IMR-90 (cell line): ENCODE measurements at regions not wholly inside any gene's neighbourhood (a gene's known extent, or its start where the extent isn't known, plus 50 kb on each side); places are given as distances from the start of the nearest gene placed in this dataset.

Experiments
- ATAC-seq: fragments of 200-7000 bp; cut with Tn5 transposase; 2 replicates; pipeline ENCODE4 v1.9.1; 2020; ENCODE audit warnings: low read depth, mild to moderate bottlenecking, moderate library complexity
- BruUV-seq: library from RNA; stranded (reverse); fragments of 400-500 nt; replicated peaks from 2 replicates; lab custom pipeline; 2021; lab: Mats Ljungman, UMichigan
- CTCF ChIA-PET: fragments of 300-600 bp; formaldehyde crosslinking; extraction: SDS; loops from one replicate; lab custom pipeline; 2021; ENCODE audit warnings: antibody characterized with exemption; lab: Yijun Ruan, JAX
- POLR2A ChIA-PET: fragments of 300-600 bp; sonication (Branson Sonifier 250); formaldehyde crosslinking; loops from one replicate; lab custom pipeline; 2022; ENCODE audit warnings: antibody characterized with exemption; ENCODE audit not compliant: unreplicated experiment; lab: Charles Lee
- DNase-seq: peaks from one replicate; pipeline ENCODE4 v3.0.0; 2013
- H2AFZ ChIP-seq: replicated peaks from 2 replicates; pipeline ENCODE3; 2013; ENCODE audit warnings: low read length, mild to moderate bottlenecking; ENCODE audit not compliant: poor library complexity
- H2AK5ac ChIP-seq: 2 replicates; pipeline ENCODE4 v1.6.1; 2013; ENCODE audit warnings: low read depth, low read length, inconsistent platforms
- H2AK9ac ChIP-seq: replicated peaks from 2 replicates; pipeline ENCODE3; 2013; ENCODE audit warnings: mild to moderate bottlenecking, low read depth, low read length, moderate library complexity; ENCODE audit not compliant: poor library complexity
- H2BK120ac ChIP-seq: 2 replicates; pipeline ENCODE4 v1.6.1; 2013; ENCODE audit warnings: low read depth, low read length, inconsistent platforms
- H2BK15ac ChIP-seq: 3 replicates; pipeline ENCODE4 v1.6.1; 2013; ENCODE audit warnings: low read depth, low read length, inconsistent platforms
- H2BK20ac ChIP-seq: 2 replicates; pipeline ENCODE4 v1.6.1; 2013; ENCODE audit warnings: low read depth, mild to moderate bottlenecking, inconsistent platforms, low read length, moderate library complexity
- H2BK5ac ChIP-seq: 2 replicates; pipeline ENCODE4 v1.6.1; 2013; ENCODE audit warnings: mild to moderate bottlenecking, low read depth, low read length, inconsistent platforms; ENCODE audit not compliant: poor library complexity, severe bottlenecking
- H3K14ac ChIP-seq: replicated peaks from 2 replicates; pipeline ENCODE4 v1.6.1; 2013; ENCODE audit warnings: low read depth, low read length, inconsistent platforms
- H3K18ac ChIP-seq: 2 replicates; pipeline ENCODE4 v1.6.1; 2013; ENCODE audit warnings: low read depth, low read length, control low read depth
- H3K23ac ChIP-seq: 2 replicates; pipeline ENCODE4 v1.6.1; 2013; ENCODE audit warnings: low read depth, low read length, inconsistent platforms
- H3K27ac ChIP-seq: 2 replicates; pipeline ENCODE4 v1.5.1; 2013; ENCODE audit warnings: mild to moderate bottlenecking, control low read depth, low read length; ENCODE audit not compliant: insufficient read depth
- H3K27me3 ChIP-seq: 2 replicates; pipeline ENCODE4 v1.6.1; 2013; ENCODE audit warnings: low read length; ENCODE audit not compliant: control insufficient read depth, insufficient read depth
- H3K36me3 ChIP-seq: 2 replicates; pipeline ENCODE4 v1.6.1; 2013; ENCODE audit warnings: low read length, mixed read lengths; ENCODE audit not compliant: control insufficient read depth, insufficient read depth
- H3K4ac ChIP-seq: 2 replicates; pipeline ENCODE4 v1.6.1; 2013; ENCODE audit warnings: low read depth, low read length, inconsistent platforms
- H3K4me1 ChIP-seq: 2 replicates; pipeline ENCODE4 v1.6.1; 2013; ENCODE audit warnings: low read length, mixed read lengths; ENCODE audit not compliant: control insufficient read depth, insufficient read depth
- H3K4me2 ChIP-seq: 2 replicates; pipeline ENCODE4 v1.6.1; 2013; ENCODE audit warnings: low read depth, mild to moderate bottlenecking, control low read depth, low read length, moderate library complexity
- H3K4me3 ChIP-seq: 2 replicates; pipeline ENCODE4 v1.5.1; 2013; ENCODE audit warnings: low read depth, mild to moderate bottlenecking, control low read depth, low read length, moderate library complexity; ENCODE audit not compliant: insufficient read depth
- H3K56ac ChIP-seq: 2 replicates; pipeline ENCODE4 v1.6.1; 2013; ENCODE audit warnings: low read length, inconsistent platforms; ENCODE audit not compliant: insufficient read depth; ENCODE audit errors: extremely low read depth
- H3K79me1 ChIP-seq, 2 experiments: 2 replicates each; pipeline ENCODE4 v1.6.1; 2013; ENCODE audit warnings: low read length in 2 of 2, inconsistent platforms in 1 of 2, low read depth in 1 of 2
- H3K9ac ChIP-seq: 2 replicates; pipeline ENCODE4 v1.6.1; 2013; ENCODE audit warnings: low read depth, low read length, control low read depth
- H3K9me1 ChIP-seq: 2 replicates; pipeline ENCODE4 v1.6.1; 2013; ENCODE audit warnings: low read length, inconsistent platforms; ENCODE audit not compliant: insufficient read depth
- H3K9me3 ChIP-seq: 2 replicates; pipeline ENCODE4 v1.6.1; 2013; ENCODE audit warnings: low read length; ENCODE audit not compliant: control insufficient read depth, insufficient read depth
- H4K20me1 ChIP-seq: 2 replicates; pipeline ENCODE4 v1.6.1; 2013; ENCODE audit warnings: low read length, inconsistent platforms; ENCODE audit not compliant: insufficient read depth
- H4K5ac ChIP-seq: 2 replicates; pipeline ENCODE4 v1.6.1; 2013; ENCODE audit warnings: mild to moderate bottlenecking, low read depth, low read length, control low read depth
- H4K8ac ChIP-seq, 2 experiments: 2 replicates each; pipeline ENCODE4 v1.6.1; 2013; ENCODE audit warnings: low read depth in 2 of 2, low read length in 2 of 2, control low read depth in 1 of 2, inconsistent platforms in 1 of 2
- H4K91ac ChIP-seq: 2 replicates; pipeline ENCODE4 v1.6.1; 2013; ENCODE audit warnings: low read depth, low read length, inconsistent platforms; ENCODE audit not compliant: insufficient read depth
- CHD1 ChIP-seq: IDR thresholded peaks from 2 replicates; pipeline ENCODE4 v1.6.1; 2012; ENCODE audit warnings: low read depth, low read length, improper control_type of control experiment
- CTCF ChIP-seq: conservative IDR thresholded peaks from 2 replicates; pipeline ENCODE4 v1.5.1; 2012; ENCODE audit warnings: mild to moderate bottlenecking, low read depth, low read length, improper control_type of control experiment
- NFE2L2 ChIP-seq: fragments of 150-350 bp; IDR thresholded peaks from 2 replicates; pipeline ENCODE4 v1.6.1; 2016; ENCODE audit warnings: low read depth, mild to moderate bottlenecking, low read length
- RCOR1 ChIP-seq: IDR thresholded peaks from 2 replicates; pipeline ENCODE4 v1.6.1; 2012; ENCODE audit warnings: mild to moderate bottlenecking, low read length, improper control_type of control experiment; ENCODE audit not compliant: insufficient replicate concordance
- RFX5 ChIP-seq: IDR thresholded peaks from 2 replicates; pipeline ENCODE4 v1.8.0; 2012; ENCODE audit warnings: low read depth, mild to moderate bottlenecking, low read length, moderate library complexity
- WGBS, 2 experiments: methylation state at CpG; one replicate each; pipeline versions ENCODE4 v1.1.5 to v1.1.7; 2013; ENCODE audit warnings: missing lambda C conversion rate in 2 of 2; ENCODE audit not compliant: insufficient read length in 1 of 2; ENCODE audit errors: extremely low coverage in 2 of 2; 5-methylcytosine and 5-hydroxymethylcytosine counted together
- dilution Hi-C: fragments of 300-500 bp; cut with HindIII; formaldehyde crosslinking; loops from one replicate; pipeline ENCODE4 v1.14.3; 2018; ENCODE audit warnings: low sequenced_read_pairs; ENCODE audit not compliant: unreplicated experiment
- in situ Hi-C: fragments of 300-500 bp; cut with MboI; formaldehyde crosslinking; loops from 3 replicates; pipeline ENCODE4 v1.14.3; 2019; ENCODE audit warnings: low sequenced_read_pairs, inconsistent platforms, mixed read lengths
- intact Hi-C: fragments of 100-400 bp; cut with micrococcal nuclease; formaldehyde crosslinking; loops from 2 replicates; pipeline ENCODE4 v1.10.0; 2022

- Histone ChIP-seq H3K18ac (no peak overlapping the region), H2BK20ac (no peak overlapping the region), H3K27me3 (no peaks in the 10 kb centered on the region; the same call in 1 of the 2 replicates), H3K9me3 (no peaks in the 10 kb centered on the region), H3K4ac (no peak overlapping the region), H3K79me1 (no peaks in the 10 kb centered on the region), H3K4me1 (no peaks in the 10 kb centered on the region), H3K27ac (no peak overlapping the region), H2AFZ (no peak overlapping the region), H3K36me3 (no peaks in the 10 kb centered on the region), H4K20me1 (no peaks in the 10 kb centered on the region), H2BK120ac (no peak overlapping the region), H4K8ac (no peak overlapping the region), H2AK5ac (no peak overlapping the region), H2BK15ac (no peak overlapping the region), H3K4me2 (no peak overlapping the region), H3K14ac (no peak overlapping the region), H3K56ac (no peak overlapping the region), H2AK9ac (no peak overlapping the region), H2BK5ac (no peak overlapping the region), H4K91ac (no peak overlapping the region), H3K4me3 (no peak overlapping the region), H3K9me1 (no peaks in the 10 kb centered on the region), H3K9ac (no peak overlapping the region), H3K23ac (no peak overlapping the region), H4K5ac (no peak overlapping the region)
- TF ChIP-seq RFX5 (no peak), CHD1 (no peak), RCOR1 (no peak), NFE2L2 (no peak), CTCF (no peak)
- DNase-seq (no peak), ATAC-seq (no peak)
- intact Hi-C loops (no loop called here), in situ Hi-C loops (no loop called here), dilution Hi-C loops (no loop called here)
- ChIA-PET POLR2A (no interaction called here), CTCF (interaction anchor here (0.6 kb wide), 1 partner anchor 26 kb away, joined by 4 read pairs; no protein-coding TSS in a partner anchor)
- no CpG with 5 or more reads among the region's 6 CpGs for WGBS, 2 experiments
- no TSS peak for BruUV-seq
These were observed 158.1 kb upstream of the CHAC2 start for GRCh38 chr2:53609551-53609950.
